Lower leg skin (tissue), 4 donors: ENCODE measurements at regions not wholly inside any gene's neighbourhood (a gene's known extent, or its start where the extent isn't known, plus 50 kb on each side); places are given as distances from the start of the nearest gene placed in this dataset.
"Not testable (repeated sequence)": the region's sequence is repeated elsewhere in the genome, so short reads cannot be mapped to it uniquely, and the experiment has no call there.

Experiments used
- DNase-seq, 2 donors: peaks; one replicate each; pipeline ENCODE4 v3.0.0-alpha.2; 2019; ENCODE audit warnings: low spot score in 2 of 2
- H3K4me3 ChIP-seq: fragments of 200-600 bp; sonication (generic); 2 replicates; pipeline ENCODE4 v1.5.1; 2017; ENCODE audit warnings: mild to moderate bottlenecking, low read depth; ENCODE audit not compliant: poor library complexity, severe bottlenecking
- CTCF ChIP-seq, 3 donors: fragments of 450-650 bp; IDR thresholded peaks; one replicate each; pipeline ENCODE4 v1.5.1; 2016; ENCODE audit warnings: antibody characterized with exemption in 3 of 3, mild to moderate bottlenecking in 3 of 3, moderate library complexity in 2 of 3
- POLR2A ChIP-seq, 2 donors: fragments of 450-650 bp; IDR thresholded peaks; one replicate each; pipeline ENCODE4 v1.6.1; 2016 to 2017; ENCODE audit warnings: antibody characterized with exemption in 2 of 2, mild to moderate bottlenecking in 1 of 2, moderate library complexity in 1 of 2
- WGBS, 2 donors: methylation state at CpG; one replicate each; pipeline ENCODE4 v1.1.5; 2018; 5-methylcytosine and 5-hydroxymethylcytosine counted together
- intact Hi-C: fragments of 100-400 bp; cut with DNase I; formaldehyde crosslinking; loops from one replicate; pipeline ENCODE4 v1.15.0; 2023; ENCODE audit warnings: low total_unique reads

- peak in 1 of 2 donors; percentile 18 for DNase-seq
- 39 to 44% methylated on average over 4 of the region's 4 CpGs for WGBS, 2 donors
Observed at GRCh38 chr21:32962268-32962667, 63.5 kb upstream of the OLIG2 start.

DNA sequence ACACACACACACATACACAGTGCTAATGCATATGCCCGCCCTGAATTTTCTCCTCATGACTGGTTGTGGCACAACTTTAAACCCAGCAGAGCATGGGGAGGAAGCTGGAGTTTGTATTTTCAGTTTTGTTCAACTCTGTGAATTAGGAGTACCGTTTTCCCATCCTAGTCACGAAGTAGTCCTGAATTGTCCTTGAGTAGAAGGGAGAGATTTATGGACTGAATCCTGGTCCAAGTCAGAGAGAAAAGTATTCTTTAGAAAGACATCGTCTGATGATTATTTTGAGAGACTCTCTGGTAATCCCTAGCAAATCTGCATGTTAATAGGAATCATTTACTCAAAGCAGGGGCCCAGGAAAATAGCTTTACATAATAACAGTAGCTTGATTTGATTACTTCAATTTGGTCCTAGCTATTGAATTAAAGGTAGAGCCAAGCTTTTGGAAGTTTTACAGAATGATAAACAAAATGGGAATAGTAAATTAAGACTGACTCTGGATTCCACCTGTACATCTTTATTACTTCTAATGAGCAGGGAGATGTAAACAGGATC is 60.5 kb upstream of the OLIG2 start:
- intact Hi-C loops: no loop called here
- DNase-seq: no peak
- H3K4me3 ChIP-seq: no peak overlapping the region
- TF ChIP-seq CTCF (IDR thresholded peaks at IDR 0.05): no peak
- TF ChIP-seq POLR2A (IDR thresholded peaks at IDR 0.05): no peak
- WGBS, 2 donors: 40 to 42% methylated on average over 4 of the region's 4 CpGs

More at GRCh38 chr21:32962268-32962667, 63.5 kb upstream of the OLIG2 start:
- TF ChIP-seq POLR2A (IDR thresholded peaks at IDR 0.05): no peak
- TF ChIP-seq CTCF (IDR thresholded peaks at IDR 0.05): no peak
- H3K4me3 ChIP-seq: no peak overlapping the region
- intact Hi-C loops: no loop called here

DNA sequence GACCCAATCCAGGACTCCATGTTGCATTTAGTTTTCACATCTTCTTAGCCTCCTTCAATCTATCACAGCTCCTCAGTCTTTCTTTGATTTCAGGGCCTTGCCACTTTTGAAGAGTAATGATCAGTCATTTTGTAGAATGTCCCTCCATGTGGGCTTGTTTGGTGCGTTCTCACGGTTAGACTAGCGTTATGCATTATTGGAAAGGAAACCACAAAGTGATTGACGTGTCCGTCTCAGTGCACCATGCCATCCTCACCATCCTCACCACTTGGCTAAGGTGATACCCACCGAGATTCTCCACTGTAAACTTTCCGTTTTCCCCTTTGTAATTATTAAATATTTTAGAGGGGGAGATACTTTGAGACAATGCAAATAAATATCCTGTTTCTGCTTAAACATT is 59.6 kb upstream of the OLIG2 start:
- no peak overlapping the region for H3K4me3 ChIP-seq
- peak in 1 of 2 donors; percentile 9 for DNase-seq
- TF ChIP-seq CTCF (IDR thresholded peaks at IDR 0.05) (no peak), POLR2A (IDR thresholded peaks at IDR 0.05) (no peak)
- intact Hi-C loops: no loop called here
- 83% methylated on average over 7 of the region's 7 CpGs for whole genome bisulfite sequencing, 2 donors

GRCh38 chr21:32968103-32968502 is 57.6 kb upstream of the OLIG2 start:
- intact Hi-C loops, H3K4me3 ChIP-seq: not testable (repeated sequence)
- peak in 1 of 2 donors; percentile 17 for DNase-seq
- WGBS, 2 donors: 56 to 61% methylated on average over 8 of the region's 8 CpGs

GRCh38 chr21:32974653-32975052 is 51.1 kb upstream of the OLIG2 start:
- H3K4me3 ChIP-seq: no peak overlapping the region
- TF ChIP-seq CTCF (IDR thresholded peaks at IDR 0.05): no peak
- TF ChIP-seq POLR2A (IDR thresholded peaks at IDR 0.05): no peak
- intact Hi-C loops: no loop called here
- DNase-seq: no peak
- 60 to 64% methylated on average over 2 of the region's 2 CpGs for WGBS, 2 donors

GRCh38 chr21:32975811-32976431 is 49.8 kb upstream of the OLIG2 start:
- no peak for DNase-seq
- WGBS, 2 donors: 57 to 58% methylated on average over 8 of the region's 8 CpGs
- TF ChIP-seq POLR2A (IDR thresholded peaks at IDR 0.05): no peak
- no peak for TF ChIP-seq CTCF (IDR thresholded peaks at IDR 0.05)

More at GRCh38 chr21:32975811-32976431, 49.8 kb upstream of the OLIG2 start:
- no peak overlapping the region for H3K4me3 ChIP-seq
- intact Hi-C loops: no loop called here
